IPS DF 6.9 (cell line): ENCODE measurements at regions not wholly inside any gene's neighbourhood (a gene's known extent, or its start where the extent isn't known, plus 50 kb on each side); places are given as distances from the start of the nearest gene placed in this dataset.
"Not testable (repeated sequence)": the region's sequence is repeated elsewhere in the genome, so short reads cannot be mapped to it uniquely, and the experiment has no call there.

Source experiments
- DNase-seq: peaks from one replicate; pipeline ENCODE4 v3.0.0-alpha.2; 2013; ENCODE audit warnings: low read depth, low spot score
- H3K27ac ChIP-seq: one replicate; pipeline ENCODE4 v1.5.1; 2013; ENCODE audit warnings: low read length, control low read depth
- H3K27me3 ChIP-seq: 2 replicates; pipeline ENCODE4 v1.6.1; 2013; ENCODE audit warnings: mild to moderate bottlenecking, low read length; ENCODE audit not compliant: control insufficient read depth, insufficient read depth
- H3K36me3 ChIP-seq: 2 replicates; pipeline ENCODE4 v1.6.1; 2013; ENCODE audit warnings: low read length; ENCODE audit not compliant: control insufficient read depth, insufficient read depth
- H3K4me1 ChIP-seq: 2 replicates; pipeline ENCODE4 v1.6.1; 2013; ENCODE audit warnings: low read length; ENCODE audit not compliant: control insufficient read depth, insufficient read depth
- H3K4me3 ChIP-seq: 2 replicates; pipeline ENCODE4 v1.5.1; 2013; ENCODE audit warnings: mild to moderate bottlenecking, low read length
- H3K9me3 ChIP-seq: 2 replicates; pipeline ENCODE4 v1.6.1; 2013; ENCODE audit warnings: low read length, inconsistent platforms; ENCODE audit not compliant: control insufficient read depth, insufficient read depth
- WGBS: extraction: QIAGEN DNeasy Blood & Tissue Kit; methylation state at CpG from one replicate; pipeline ENCODE4 v1.1.7; 2013; ENCODE audit warnings: mixed read lengths, missing lambda C conversion rate; ENCODE audit not compliant: insufficient read length, insufficient coverage; 5-methylcytosine and 5-hydroxymethylcytosine counted together

DNA sequence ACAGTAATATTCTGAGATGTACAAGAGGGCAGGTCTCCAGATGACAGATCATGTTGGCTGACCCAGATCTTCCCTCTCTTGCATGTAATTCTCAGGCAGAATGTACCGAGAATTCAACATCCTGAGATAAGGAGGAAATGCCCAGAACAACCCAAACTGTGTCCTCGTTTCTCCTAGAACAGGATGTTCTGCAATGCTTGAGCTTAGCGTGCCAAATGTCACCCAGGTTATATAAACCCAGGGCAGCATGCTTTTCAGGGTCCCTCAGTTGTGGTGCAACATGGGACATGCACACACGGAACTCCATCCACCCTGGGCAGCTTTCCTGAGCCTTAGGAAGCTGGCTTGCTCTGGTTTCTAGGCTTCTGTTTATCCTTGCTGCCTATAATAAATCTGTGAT is 102.1 kb upstream of the CMC1 start:
- Histone ChIP-seq H3K36me3 (no peaks in the 10 kb centered on the region), H3K4me3 (no peak overlapping the region), H3K27me3 (no peaks in the 10 kb centered on the region), H3K4me1 (no peaks in the 10 kb centered on the region), H3K27ac (no peak overlapping the region), H3K9me3 (no peaks in the 10 kb centered on the region)
- no CpG with 5 or more reads among the region's 4 CpGs for WGBS
- no peak for DNase-seq

DNA sequence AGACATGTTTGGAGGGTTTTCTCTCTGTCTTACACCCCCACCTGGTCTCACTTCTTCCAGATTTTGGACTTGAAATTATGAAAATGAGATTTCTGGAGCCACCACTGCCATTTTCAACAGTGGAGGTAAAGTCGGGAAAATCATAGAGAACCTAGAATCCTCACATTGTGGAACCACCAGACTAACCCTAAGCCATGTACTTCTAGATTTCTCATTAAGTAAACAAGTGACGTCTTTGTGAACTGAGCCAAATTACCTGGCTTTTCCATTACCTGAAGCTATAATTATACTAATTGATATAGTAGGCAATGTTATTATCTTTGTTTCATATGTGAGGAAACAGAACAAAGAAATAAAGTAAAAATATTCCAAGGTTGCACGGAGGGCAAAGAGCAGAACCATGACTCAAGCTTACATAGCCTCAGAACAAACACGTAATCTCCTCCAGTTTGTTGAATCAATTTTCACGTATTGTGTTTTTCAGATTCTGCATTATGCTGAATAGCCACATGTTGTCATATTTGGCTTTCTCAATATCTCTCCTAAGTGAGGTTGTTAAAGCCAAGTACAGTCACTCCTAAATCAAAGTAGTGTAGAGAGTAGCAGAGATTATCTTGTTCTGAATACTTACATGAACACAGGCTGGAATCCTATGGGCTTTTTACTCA is 101.3 kb upstream of the CMC1 start:
- Histone ChIP-seq H3K4me1 (no peaks in the 10 kb centered on the region), H3K9me3 (no peaks in the 10 kb centered on the region), H3K4me3 (no peak overlapping the region), H3K27me3 (no peaks in the 10 kb centered on the region), H3K36me3 (no peaks in the 10 kb centered on the region), H3K27ac (no peak overlapping the region)
- no peak for DNase-seq
- no CpG with 5 or more reads among the region's 5 CpGs for WGBS

DNA sequence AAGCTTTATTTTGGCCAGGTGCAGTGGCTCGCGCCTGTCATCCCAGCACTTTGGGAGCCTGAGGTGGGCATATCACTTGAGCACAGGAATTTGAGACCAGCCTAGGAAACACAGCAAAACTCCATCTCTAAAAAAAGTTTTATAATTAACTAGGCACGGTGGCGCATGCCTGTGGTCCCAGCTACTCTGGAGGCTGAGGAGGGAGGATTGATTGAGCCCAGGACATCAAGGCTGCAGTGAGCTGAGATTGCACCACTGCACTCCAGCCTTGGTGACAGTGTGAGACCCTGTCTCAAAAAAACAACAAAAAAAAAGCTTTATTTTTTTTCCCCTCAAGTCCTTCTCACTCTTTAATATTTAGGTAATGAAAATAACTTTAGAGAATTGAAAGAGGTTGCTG is 100.8 kb upstream of the CMC1 start:
- H3K4me3 ChIP-seq = no peak overlapping the region
- no peaks in the 10 kb centered on the region for H3K27me3 ChIP-seq
- H3K36me3 ChIP-seq = no peaks in the 10 kb centered on the region
- no CpG with 5 or more reads among the region's 4 CpGs for WGBS
- no peaks in the 10 kb centered on the region for H3K4me1 ChIP-seq
- DNase-seq = no peak
- H3K9me3 ChIP-seq = no peaks in the 10 kb centered on the region
- H3K27ac ChIP-seq = no peak overlapping the region

DNA sequence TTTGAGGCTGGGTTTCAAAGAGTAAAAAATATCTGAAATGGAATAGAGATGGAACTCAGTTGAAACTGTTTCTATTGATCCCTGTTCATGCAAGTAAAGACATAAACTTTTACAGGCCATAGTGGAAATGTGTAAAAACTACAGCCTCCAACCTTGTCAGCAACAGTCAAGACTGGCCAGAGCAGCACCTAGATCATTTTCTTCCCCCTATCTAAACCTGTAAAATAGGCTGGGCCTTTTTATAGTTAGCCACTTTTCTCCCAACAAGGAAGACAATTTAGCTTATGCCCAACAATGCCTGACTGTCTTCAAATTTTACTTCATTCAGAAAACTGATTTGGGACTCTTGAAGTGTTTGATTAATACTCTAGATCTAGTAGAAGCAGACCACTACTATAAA is 91.5 kb upstream of the CMC1 start:
- H3K4me3 ChIP-seq = no peak overlapping the region
- H3K27ac ChIP-seq = no peak overlapping the region
- H3K9me3 ChIP-seq = no peaks in the 10 kb centered on the region
- H3K36me3 ChIP-seq = no peaks in the 10 kb centered on the region
- no peak for DNase-seq
- no peaks in the 10 kb centered on the region for H3K4me1 ChIP-seq
- H3K27me3 ChIP-seq = no peaks in the 10 kb centered on the region

DNA sequence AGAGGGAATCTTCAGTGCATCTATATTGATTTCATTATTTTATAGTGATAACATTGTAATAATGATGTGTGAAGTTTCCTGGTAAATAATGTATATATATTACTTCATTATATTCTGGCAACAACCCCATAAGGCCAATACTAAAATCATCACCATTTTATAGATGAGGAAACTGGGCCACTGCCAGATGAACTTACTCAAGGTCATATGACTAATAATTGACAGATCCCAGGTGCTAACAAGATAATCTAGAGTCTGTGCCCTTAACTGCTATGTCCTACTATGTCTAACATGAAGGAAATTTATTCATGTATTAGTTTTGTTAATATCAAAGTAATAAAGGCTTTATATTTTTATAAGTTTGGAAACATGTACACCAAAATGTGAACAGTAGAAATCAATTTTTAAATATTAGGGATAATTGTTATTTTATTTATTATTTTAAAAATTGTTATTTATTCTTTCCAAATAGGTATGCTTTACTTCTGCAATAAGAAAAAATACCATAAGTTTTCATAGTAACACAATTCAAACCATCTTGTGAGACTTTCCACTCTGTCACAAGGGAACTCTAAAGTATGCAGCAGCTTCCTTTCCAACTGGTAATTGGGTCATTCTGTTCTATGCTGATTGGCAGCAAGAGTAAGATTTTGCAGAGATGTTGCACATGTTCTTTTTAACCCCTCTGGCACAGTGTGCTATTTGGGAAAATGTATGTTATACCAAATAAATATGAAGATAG is 90.8 kb upstream of the CMC1 start:
- no peaks in the 10 kb centered on the region for H3K27me3 ChIP-seq
- H3K36me3 ChIP-seq = no peaks in the 10 kb centered on the region
- no peak overlapping the region for H3K27ac ChIP-seq
- no peak overlapping the region for H3K4me3 ChIP-seq
- no peaks in the 10 kb centered on the region for H3K4me1 ChIP-seq
- no peaks in the 10 kb centered on the region for H3K9me3 ChIP-seq
- DNase-seq = no peak

DNA sequence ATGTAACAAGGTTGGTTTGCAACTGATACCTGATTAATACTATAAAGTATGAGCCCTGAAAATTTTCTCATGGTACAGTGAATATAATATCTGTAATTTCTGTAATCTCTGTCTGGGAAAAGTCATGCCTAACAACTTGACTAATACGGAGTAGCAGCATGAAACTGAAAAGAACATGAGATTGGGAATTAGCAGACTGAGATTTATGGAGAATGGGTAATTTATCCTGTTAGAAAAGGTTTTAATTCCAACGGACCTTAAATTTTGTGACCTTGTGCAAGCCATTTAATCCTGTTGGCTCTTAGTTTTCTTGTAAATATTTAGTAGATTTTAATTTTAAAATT is 90.2 kb upstream of the CMC1 start:
- no peak for DNase-seq
- no CpG with 5 or more reads among the region's 2 CpGs for WGBS
- no peak overlapping the region for H3K27ac ChIP-seq

DNA sequence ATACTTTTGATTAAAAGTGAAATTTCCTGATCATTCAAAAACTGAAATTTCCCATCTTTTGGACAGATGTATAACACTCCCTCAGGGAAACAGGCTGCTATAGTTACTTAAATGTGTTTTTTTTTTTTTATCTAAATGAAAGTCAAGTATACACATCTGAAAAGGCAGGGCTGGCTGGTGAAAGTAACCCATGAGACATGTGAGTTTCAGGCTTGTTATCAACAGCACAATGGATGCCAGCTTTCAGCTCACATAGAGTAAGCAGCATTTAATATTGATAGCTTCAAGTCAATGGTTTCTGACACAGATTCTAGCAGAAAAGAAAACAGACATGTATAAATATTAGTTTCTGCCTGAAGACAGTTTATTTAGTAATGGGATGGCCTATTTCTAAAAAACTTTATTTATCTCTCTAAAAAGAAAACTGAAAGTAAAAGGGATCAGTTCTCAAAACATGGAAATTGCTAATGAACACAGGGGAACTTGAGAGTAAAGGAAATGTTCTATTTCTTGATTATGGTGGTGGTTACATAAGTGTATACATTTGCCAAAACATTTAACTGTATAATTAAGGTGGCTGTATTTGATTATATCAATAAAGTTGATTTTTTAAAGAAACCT is 89.7 kb upstream of the CMC1 start:
- Histone ChIP-seq H3K27ac (no peak overlapping the region), H3K9me3 (no peaks in the 10 kb centered on the region), H3K4me3 (no peak overlapping the region), H3K4me1 (no peaks in the 10 kb centered on the region), H3K27me3 (no peaks in the 10 kb centered on the region), H3K36me3 (no peaks in the 10 kb centered on the region)
- DNase-seq = no peak

More for the DNA sequence above, 90.2 kb upstream of the CMC1 start:
- Histone ChIP-seq H3K4me1 (no peaks in the 10 kb centered on the region), H3K4me3 (no peak overlapping the region), H3K27me3 (no peaks in the 10 kb centered on the region), H3K9me3 (no peaks in the 10 kb centered on the region), H3K36me3 (no peaks in the 10 kb centered on the region)

DNA sequence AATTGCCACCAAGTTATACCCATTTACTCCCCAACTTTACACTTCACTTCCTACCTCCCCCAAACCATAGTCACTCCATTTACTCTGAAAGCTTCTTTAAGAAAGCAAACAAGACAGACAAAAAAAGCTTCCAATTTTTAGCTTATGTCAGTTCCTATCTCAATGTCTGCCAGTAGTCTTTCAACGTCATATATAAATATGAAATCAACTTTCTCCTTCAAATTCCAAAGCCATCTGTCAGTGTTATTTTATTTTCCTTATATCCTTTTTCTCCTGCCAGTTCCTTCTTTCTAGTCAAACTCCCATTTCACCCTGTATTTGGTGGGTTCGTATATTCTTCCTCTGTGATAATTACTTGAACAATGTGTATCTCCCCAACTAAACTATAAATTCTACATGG is 85.8 kb upstream of the CMC1 start:
- no peak for DNase-seq
- no peaks in the 10 kb centered on the region for H3K9me3 ChIP-seq
- WGBS = no CpG with 5 or more reads among the region's 2 CpGs
- no peaks in the 10 kb centered on the region for H3K27me3 ChIP-seq
- no peaks in the 10 kb centered on the region for H3K36me3 ChIP-seq
- H3K27ac ChIP-seq = no peak overlapping the region
- no peaks in the 10 kb centered on the region for H3K4me1 ChIP-seq
- no peak overlapping the region for H3K4me3 ChIP-seq

DNA sequence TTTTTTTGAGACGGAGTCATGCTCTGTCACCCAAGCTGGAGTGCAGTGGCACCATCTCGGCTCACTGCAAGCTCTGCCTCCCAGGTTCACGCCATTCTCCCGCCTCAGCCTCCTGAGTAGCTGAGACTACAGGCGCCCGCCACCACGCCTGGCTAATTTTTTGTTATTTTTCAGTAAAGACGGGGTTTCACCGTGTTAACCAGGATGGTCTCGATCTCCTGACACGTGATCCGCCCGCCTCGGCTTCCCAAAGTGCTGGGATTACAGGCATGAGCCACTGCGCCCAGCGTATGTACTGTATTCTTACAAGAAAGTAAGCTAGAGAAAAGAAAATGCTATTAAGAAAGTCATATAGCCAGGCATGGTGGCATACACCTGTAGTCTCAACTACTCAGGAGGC is 84.8 kb upstream of the CMC1 start:
- DNase-seq, H3K9me3 ChIP-seq, H3K27me3 ChIP-seq, H3K36me3 ChIP-seq, H3K27ac ChIP-seq, H3K4me3 ChIP-seq, H3K4me1 ChIP-seq: not testable (repeated sequence)
- WGBS = no CpG with 5 or more reads among the region's 16 CpGs

DNA sequence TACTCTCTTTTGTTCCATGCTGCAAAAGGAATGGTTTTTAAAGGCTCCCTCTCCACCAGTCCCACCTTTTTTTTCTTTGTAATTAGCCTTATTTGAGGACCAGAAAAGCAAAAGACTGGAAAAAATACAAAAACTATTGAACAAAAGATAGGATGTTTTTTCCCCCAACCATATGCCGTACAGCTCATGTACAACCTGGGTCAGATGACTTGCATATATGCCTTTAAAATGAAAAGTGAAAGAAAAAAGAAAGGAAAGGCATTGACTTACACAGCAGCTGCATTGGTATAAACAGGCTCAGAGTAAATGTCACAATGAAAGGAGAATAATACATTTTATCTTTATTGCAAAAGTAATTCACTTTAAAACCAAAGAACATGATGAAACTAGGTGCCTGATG is 69.5 kb upstream of the CMC1 start:
- Histone ChIP-seq H3K9me3 (no peaks in the 10 kb centered on the region), H3K4me1 (no peaks in the 10 kb centered on the region), H3K4me3 (no peak overlapping the region), H3K27ac (no peak overlapping the region), H3K27me3 (no peaks in the 10 kb centered on the region), H3K36me3 (no peaks in the 10 kb centered on the region)
- WGBS = no CpG with 5 or more reads among the region's 1 CpG
- no peak for DNase-seq

DNA sequence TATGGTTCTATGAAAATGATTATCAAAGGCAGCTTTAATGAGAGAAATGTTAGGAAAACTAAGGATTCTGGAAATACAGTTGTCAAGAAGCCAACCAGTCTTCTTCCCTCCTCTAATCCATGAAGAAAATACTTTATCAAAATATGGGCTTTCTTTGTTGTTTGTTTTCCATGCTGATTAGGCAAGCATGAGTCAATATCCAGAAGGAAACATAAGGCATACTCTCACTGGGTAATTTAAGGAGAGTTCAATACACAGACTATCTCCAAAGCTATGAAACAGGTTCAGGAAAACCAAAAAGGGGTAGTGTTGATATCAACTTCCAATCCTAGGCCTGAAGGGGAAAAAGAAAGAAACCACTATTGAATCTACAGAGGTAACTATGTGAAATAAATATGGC is 68.7 kb upstream of the CMC1 start:
- H3K4me3 ChIP-seq = no peak overlapping the region
- H3K27me3 ChIP-seq = no peaks in the 10 kb centered on the region
- H3K36me3 ChIP-seq = no peaks in the 10 kb centered on the region
- no peaks in the 10 kb centered on the region for H3K4me1 ChIP-seq
- H3K9me3 ChIP-seq = no peaks in the 10 kb centered on the region
- no peak for DNase-seq
- H3K27ac ChIP-seq = no peak overlapping the region
